OCI-LY3 (cell line): ENCODE measurements at regions not wholly inside any gene's neighbourhood (a gene's known extent, or its start where the extent isn't known, plus 50 kb on each side); places are given as distances from the start of the nearest gene placed in this dataset.

Experiments used
- H2AFZ ChIP-seq: fragments of 200-600, 300-600 bp; shearing (Covaris generic); 2 replicates; pipeline ENCODE4 v1.6.0; 2014; ENCODE audit warnings: antibody characterized with exemption, low read depth, low read length
- H3K27ac ChIP-seq: fragments of 200-600, 300-600 bp; sonication (generic); 2 replicates; pipeline ENCODE4 v1.5.1; 2014; ENCODE audit warnings: mild to moderate bottlenecking, low read length, moderate library complexity, mixed read lengths
- H3K27me3 ChIP-seq: fragments of 200-600, 300-600 bp; sonication (generic); 2 replicates; pipeline ENCODE4 v1.6.1; 2014; ENCODE audit warnings: low read depth, low read length, mixed read lengths
- H3K36me3 ChIP-seq: fragments of 200-600, 300-600 bp; sonication (generic); replicated peaks from 2 replicates; pipeline ENCODE3; 2014; ENCODE audit warnings: low read depth, low read length, mixed read lengths
- H3K4me1 ChIP-seq: fragments of 300-600, 200-600 bp; sonication (generic); 2 replicates; pipeline ENCODE4 v1.6.1; 2014; ENCODE audit warnings: low read length, mixed read lengths
- H3K4me2 ChIP-seq: fragments of 200-600, 300-600 bp; sonication (generic); 2 replicates; pipeline ENCODE4 v1.6.1; 2014; ENCODE audit warnings: low read length, mixed read lengths
- H3K4me3 ChIP-seq: fragments of 300-600, 200-600 bp; sonication (generic); 2 replicates; pipeline ENCODE4 v1.5.1; 2014; ENCODE audit warnings: antibody characterized with exemption, mild to moderate bottlenecking, low read length, moderate library complexity
- H3K79me2 ChIP-seq: fragments of 300-600, 200-600 bp; shearing (Covaris generic); 2 replicates; pipeline ENCODE4 v1.6.1; 2014; ENCODE audit warnings: mild to moderate bottlenecking, low read length, mixed read lengths
- H3K9ac ChIP-seq: fragments of 300-600, 200-600 bp; shearing (Covaris generic); 2 replicates; pipeline ENCODE4 v1.6.0; 2014; ENCODE audit warnings: mild to moderate bottlenecking, low read length, moderate library complexity
- H3K9me3 ChIP-seq: fragments of 200-600, 300-600 bp; shearing (Covaris generic); 2 replicates; pipeline ENCODE4 v1.6.1; 2014; ENCODE audit warnings: low read length, mixed read lengths; ENCODE audit not compliant: insufficient read depth
- H4K20me1 ChIP-seq: fragments of 200-600, 300-600 bp; sonication (generic); 2 replicates; pipeline ENCODE4 v1.6.1; 2016; ENCODE audit warnings: low read length, mixed read lengths; ENCODE audit not compliant: insufficient read depth
- CTCF ChIP-seq: fragments of 200-600, 300-600 bp; sonication (generic); IDR thresholded peaks from 2 replicates; pipeline ENCODE4 v1.5.1; 2014; ENCODE audit warnings: antibody characterized with exemption, low read length, low read depth
- EZH2phosphoT487 ChIP-seq: fragments of 200-600 bp; shearing (Covaris generic); IDR thresholded peaks from 2 replicates; pipeline ENCODE4 v1.6.1; 2018; ENCODE audit warnings: antibody characterized with exemption, mixed run types, low read depth

- no peak overlapping the region for H3K27ac ChIP-seq
Observed at GRCh38 chr12:131551675-131552491, 159.0 kb upstream of the SFSWAP start.

GRCh38 chr12:131552492-131552863 lies 158.4 kb upstream of the SFSWAP start:
- Histone ChIP-seq H3K9ac (no peak overlapping the region), H4K20me1 (no peaks in the 10 kb centered on the region), H3K4me1 (no peaks in the 10 kb centered on the region), H3K4me2 (no peak overlapping the region), H3K79me2 (no peaks in the 10 kb centered on the region), H3K4me3 (no peak overlapping the region), H3K36me3 (no peaks in the 10 kb centered on the region), H3K9me3 (no peaks in the 10 kb centered on the region), H2AFZ (no peak overlapping the region), H3K27ac (no peak overlapping the region), H3K27me3 (no peaks in the 10 kb centered on the region)
- TF ChIP-seq EZH2phosphoT487 (no peak), CTCF (no peak)

More at GRCh38 chr12:131551675-131552491, 159.0 kb upstream of the SFSWAP start:
- H3K4me3 ChIP-seq = no peak overlapping the region
- H2AFZ ChIP-seq = no peak overlapping the region
- H3K79me2 ChIP-seq = no peaks in the 10 kb centered on the region
- H3K36me3 ChIP-seq = no peaks in the 10 kb centered on the region
- H3K27me3 ChIP-seq = peaks cover 4% of the 10 kb centered on the region; the same call in 1 of the 2 replicates
- no peak for TF ChIP-seq CTCF
- TF ChIP-seq EZH2phosphoT487 = no peak
- H3K9me3 ChIP-seq = no peaks in the 10 kb centered on the region
- no peak overlapping the region for H3K4me2 ChIP-seq
- H3K9ac ChIP-seq = no peak overlapping the region
- no peaks in the 10 kb centered on the region for H3K4me1 ChIP-seq
- H4K20me1 ChIP-seq = no peaks in the 10 kb centered on the region

GRCh38 chr12:131553096-131553777 lies 157.7 kb upstream of the SFSWAP start:
- no peak for TF ChIP-seq CTCF
- TF ChIP-seq EZH2phosphoT487 = no peak
- H3K9ac ChIP-seq = no peak overlapping the region
- H2AFZ ChIP-seq = no peak overlapping the region
- no peak overlapping the region for H3K4me2 ChIP-seq
- no peak overlapping the region for H3K4me3 ChIP-seq
- no peak overlapping the region for H3K27ac ChIP-seq
- no peaks in the 10 kb centered on the region for H3K36me3 ChIP-seq
- no peaks in the 10 kb centered on the region for H3K4me1 ChIP-seq
- no peaks in the 10 kb centered on the region for H4K20me1 ChIP-seq
- H3K79me2 ChIP-seq = no peaks in the 10 kb centered on the region
- H3K27me3 ChIP-seq = no peaks in the 10 kb centered on the region
- no peaks in the 10 kb centered on the region for H3K9me3 ChIP-seq

GRCh38 chr12:131555197-131555846 lies 155.6 kb upstream of the SFSWAP start:
- no peak overlapping the region for H2AFZ ChIP-seq
- H3K9me3 ChIP-seq = no peaks in the 10 kb centered on the region
- H4K20me1 ChIP-seq = no peaks in the 10 kb centered on the region
- TF ChIP-seq EZH2phosphoT487 = no peak
- TF ChIP-seq CTCF = no peak
- H3K36me3 ChIP-seq = no peaks in the 10 kb centered on the region
- no peak overlapping the region for H3K4me2 ChIP-seq
- H3K79me2 ChIP-seq = no peaks in the 10 kb centered on the region
- no peak overlapping the region for H3K4me3 ChIP-seq
- H3K9ac ChIP-seq = no peak overlapping the region
- H3K4me1 ChIP-seq = no peaks in the 10 kb centered on the region
- H3K27me3 ChIP-seq = no peaks in the 10 kb centered on the region
- H3K27ac ChIP-seq = no peak overlapping the region
